Body of pancreas (tissue), 4 donors: ENCODE measurements at regions not wholly inside any gene's neighbourhood (a gene's known extent, or its start where the extent isn't known, plus 50 kb on each side); places are given as distances from the start of the nearest gene placed in this dataset.

ENCODE experiments used
- POLR2A ChIP-seq, 3 donors: fragments of 450-650 bp; IDR thresholded peaks; one replicate each; pipeline ENCODE4 v1.6.1; 2016; ENCODE audit warnings: antibody characterized with exemption in 3 of 3, mild to moderate bottlenecking in 2 of 3
- TF ChIP-seq, protein P1 (sequence below), 7 experiments: fragments of 450-650 bp in 4 of 7; fragments of 200-600 bp in 3 of 7; sonication (generic) in 3 of 7; IDR thresholded peaks; one replicate each; pipeline ENCODE4 v1.5.1; 2016 to 2019; ENCODE audit warnings: antibody characterized with exemption in 7 of 7

DNA sequence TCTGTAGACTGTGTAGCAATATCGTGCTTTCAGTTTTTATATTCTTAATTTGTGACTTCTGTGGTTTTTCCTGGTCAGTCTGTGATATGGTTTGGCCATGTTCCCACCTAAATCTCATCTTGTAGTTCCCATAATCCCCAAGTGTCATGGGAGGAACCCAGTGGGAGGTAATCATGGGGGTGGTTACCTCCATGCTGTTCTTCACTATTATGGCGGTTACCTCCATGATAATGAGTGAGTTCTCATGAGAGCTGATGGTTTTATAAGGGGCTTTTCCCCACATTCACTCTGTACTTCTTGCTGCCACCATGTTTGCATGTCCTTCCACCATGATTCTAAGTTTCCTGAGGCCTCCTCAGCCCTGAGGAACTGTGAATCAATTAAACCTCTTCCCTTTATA lies 169.8 kb downstream of the LEPR start:
- TF ChIP-seq POLR2A (IDR thresholded peaks at IDR 0.05), result no peak
- TF ChIP-seq, protein P1, sequence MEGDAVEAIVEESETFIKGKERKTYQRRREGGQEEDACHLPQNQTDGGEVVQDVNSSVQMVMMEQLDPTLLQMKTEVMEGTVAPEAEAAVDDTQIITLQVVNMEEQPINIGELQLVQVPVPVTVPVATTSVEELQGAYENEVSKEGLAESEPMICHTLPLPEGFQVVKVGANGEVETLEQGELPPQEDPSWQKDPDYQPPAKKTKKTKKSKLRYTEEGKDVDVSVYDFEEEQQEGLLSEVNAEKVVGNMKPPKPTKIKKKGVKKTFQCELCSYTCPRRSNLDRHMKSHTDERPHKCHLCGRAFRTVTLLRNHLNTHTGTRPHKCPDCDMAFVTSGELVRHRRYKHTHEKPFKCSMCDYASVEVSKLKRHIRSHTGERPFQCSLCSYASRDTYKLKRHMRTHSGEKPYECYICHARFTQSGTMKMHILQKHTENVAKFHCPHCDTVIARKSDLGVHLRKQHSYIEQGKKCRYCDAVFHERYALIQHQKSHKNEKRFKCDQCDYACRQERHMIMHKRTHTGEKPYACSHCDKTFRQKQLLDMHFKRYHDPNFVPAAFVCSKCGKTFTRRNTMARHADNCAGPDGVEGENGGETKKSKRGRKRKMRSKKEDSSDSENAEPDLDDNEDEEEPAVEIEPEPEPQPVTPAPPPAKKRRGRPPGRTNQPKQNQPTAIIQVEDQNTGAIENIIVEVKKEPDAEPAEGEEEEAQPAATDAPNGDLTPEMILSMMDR (IDR thresholded peaks at IDR 0.05), result no peak
